ENCODE measurements at regions not wholly inside any gene's neighbourhood (a gene's known extent, or its start where the extent isn't known, plus 50 kb on each side); places are given as distances from the start of the nearest gene placed in this dataset.
"Not testable (repeated sequence)": the region's sequence is repeated elsewhere in the genome, so short reads cannot be mapped to it uniquely, and the experiment has no call there.

GRCh38 chr14:100421756-100422470, 98.8 kb downstream of the SLC25A47 start:
- DNase-seq = no peak

GRCh38 chr14:100422556-100423316, 99.6 kb downstream of the SLC25A47 start:
- DNase-seq = no peak

- DNase-seq = no peak
Measured at GRCh38 chr14:100423317-100424010, 100.3 kb downstream of the SLC25A47 start.

- DNase-seq = no peak
Measured at GRCh38 chr14:100424504-100425428, 101.6 kb downstream of the SLC25A47 start.

DNA sequence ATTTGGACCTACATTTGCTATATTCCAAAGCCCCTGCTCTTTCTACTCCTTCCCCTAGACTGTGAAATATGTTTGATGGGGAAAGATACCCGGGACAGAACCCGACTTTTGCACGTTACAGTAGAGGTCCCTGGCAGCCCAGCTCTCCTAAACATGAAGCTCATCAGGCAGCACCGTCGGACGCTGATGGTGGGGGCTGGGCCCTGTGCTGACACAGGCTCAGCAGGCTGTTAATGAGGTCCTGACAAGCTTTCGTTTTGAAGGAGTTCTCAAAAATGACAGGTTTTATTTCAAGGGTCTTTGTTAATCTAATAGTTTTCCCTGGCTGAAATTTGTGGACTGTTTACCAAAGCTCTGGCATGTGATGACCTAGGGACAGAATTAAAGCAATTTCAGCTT, 102.3 kb downstream of the SLC25A47 start:
- DNase-seq = no peak

DNA sequence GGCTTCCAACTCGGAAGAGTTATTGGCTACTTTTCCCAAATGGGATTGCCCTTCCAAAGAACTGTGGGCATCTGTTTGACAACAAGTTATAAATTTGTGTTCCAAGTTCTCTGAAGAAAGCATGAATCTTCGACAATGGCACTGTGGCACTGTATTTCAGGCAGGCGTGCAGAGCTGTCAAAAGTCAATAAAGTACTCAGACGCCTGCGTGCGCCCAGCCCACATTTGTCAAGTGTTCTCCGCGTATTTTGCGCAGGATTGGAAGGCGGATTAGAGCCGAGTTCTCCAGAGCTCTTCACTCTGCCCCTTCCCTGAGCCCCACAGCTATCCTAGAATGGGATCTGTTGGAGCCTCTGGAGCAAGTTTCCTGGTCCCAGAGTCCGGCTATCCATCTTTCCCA, 103.2 kb downstream of the SLC25A47 start:
- DNase-seq = no peak

GRCh38 chr14:100427166-100427565, 104.0 kb downstream of the SLC25A47 start:
- DNase-seq = no peak

DNA sequence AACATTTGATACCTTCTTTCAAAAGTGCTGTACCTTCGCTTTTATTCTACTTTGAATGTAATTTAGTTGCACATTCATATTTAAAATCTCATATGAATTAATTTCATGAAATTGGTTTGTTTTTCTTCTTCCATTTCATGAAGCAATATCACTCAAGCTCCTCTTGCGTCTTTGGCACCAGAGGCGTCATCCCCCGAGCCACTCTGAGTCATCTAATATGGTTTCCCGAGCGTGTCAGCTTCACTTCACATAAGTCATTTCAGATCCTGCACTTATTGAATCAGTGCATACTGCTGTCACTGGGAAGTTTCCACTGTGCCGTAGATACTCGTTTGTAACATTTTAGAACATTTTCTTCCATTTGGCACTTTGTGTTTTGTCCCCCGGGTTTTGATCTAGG, 105.6 kb downstream of the SLC25A47 start:
- DNase-seq = no peak

DNA sequence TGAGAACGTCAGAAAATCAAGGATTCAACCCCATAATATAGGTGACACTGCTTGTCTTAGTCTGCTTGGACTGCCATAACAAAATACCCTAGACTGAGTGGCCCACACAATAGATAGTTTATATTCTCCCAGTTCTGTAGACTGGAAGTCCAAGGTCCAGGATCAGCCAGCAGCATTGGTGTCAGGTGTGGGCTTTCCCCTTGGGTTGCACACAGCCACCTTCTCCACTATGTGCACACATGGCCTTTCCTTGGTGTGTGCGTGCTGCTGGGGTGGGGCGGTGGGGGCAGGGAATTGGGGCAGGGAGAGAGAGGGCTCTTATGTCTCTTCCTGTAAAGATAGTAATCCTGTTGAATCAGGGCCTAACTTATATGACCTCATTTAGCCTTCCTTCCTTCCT, 106.4 kb downstream of the SLC25A47 start:
- DNase-seq = no peak

- no peak for DNase-seq
Measured at GRCh38 chr14:100430571-100430970, 107.4 kb downstream of the SLC25A47 start.

- not testable (repeated sequence) for DNase-seq
Measured at GRCh38 chr14:100431461-100431860, 108.3 kb downstream of the SLC25A47 start.

DNA sequence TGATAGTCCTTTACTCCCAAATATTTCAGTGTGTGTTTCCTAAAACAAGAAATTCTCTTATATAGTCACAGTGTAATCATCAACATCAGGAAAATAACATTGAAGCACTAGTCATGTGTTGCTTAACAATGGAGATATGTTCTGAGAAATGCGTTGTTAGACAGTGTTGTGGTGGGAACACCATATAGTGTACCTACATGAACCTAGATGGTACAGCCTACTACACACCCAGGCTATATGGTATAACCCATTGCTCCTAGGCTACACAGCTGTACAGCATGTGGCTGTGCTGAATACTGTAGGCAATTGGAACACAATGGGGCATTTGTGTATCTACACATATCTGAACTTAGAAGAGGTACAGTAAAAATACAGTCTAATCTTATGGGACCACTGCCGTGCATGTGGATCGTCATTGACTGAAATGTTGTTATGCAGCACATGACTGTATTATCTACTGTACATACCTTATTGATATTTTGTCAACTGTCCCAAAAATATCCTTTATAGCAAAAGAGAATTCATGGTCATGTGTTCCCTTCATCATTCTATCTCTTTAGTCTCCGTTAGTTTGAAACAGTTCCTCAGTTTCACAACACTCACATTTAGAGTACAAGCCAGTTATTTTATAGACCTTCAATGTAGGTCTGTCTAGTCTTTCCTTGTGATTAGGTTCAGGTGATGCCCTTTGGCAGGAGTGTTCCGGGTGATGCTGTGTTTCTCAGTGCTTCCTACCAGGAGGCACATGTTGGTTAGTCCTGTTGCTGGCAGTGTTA, 109.7 kb downstream of the SLC25A47 start:
- DNase-seq = no peak

GRCh38 chr14:100433428-100433814, 110.3 kb downstream of the SLC25A47 start:
- no peak for DNase-seq

DNA sequence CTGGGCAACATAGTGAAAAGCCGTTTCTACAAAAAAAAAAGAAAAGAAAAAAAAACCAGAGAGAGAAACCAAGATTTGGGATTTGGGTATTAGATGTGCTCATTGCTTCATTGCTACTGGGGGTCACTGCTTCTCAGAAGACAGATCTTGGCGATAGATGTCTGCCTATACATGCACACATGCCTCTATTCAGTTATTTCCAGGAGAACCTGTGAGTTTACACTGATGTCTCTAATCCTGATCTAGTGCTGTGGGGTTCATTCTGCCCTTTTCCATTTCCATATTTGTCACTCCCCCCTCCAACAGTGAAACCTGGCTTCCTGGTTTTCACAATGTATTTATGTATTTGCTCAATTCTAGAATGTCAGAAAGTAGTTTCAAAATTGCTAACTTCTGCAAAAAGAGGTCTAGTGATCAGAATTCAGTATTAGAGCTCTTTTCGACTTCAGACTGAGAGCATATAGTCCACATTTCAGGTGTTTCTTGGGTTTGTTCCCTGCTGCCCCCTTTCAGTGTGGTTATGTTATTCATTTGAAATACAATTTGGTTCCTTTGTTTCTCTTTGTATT, 111.0 kb downstream of the SLC25A47 start:
- DNase-seq = no peak

- no peak for DNase-seq
Measured at GRCh38 chr14:100434911-100435438, 111.8 kb downstream of the SLC25A47 start.

GRCh38 chr14:100435459-100435858, 112.3 kb downstream of the SLC25A47 start:
- no peak for DNase-seq

DNA sequence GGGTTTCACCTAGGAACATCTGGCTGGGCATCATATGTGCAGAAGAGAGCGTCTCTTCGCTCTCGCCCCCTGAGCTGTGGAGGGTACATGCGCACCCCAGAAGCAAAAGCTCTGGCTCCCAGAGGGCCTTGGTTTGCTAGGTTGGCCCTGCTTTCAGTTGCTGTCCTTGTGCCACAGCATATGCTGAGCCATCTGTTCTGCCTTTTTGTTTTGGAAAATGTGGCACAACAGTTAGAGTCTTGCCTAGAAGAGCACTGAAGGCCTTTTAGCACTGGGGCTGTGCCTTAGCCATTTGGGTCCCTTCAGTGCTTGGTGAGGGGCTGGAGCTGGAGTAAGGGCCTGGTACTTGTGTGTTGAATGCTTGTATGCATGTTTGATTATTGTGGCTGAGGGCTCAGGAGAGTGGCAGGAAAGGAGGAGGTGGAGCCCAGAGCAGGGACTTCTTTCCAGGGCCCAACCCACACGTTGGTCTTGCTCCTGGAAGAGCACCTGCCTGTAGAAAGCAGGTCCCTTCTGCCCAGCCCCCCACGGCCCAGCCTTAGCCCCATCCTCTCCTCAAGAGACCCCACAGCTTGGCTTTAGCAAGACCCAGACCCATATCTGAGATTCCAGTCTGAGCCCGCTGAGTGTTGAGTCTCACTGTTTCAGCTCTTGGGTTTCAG, 113.7 kb downstream of the SLC25A47 start:
- DNase-seq = no peak

DNA sequence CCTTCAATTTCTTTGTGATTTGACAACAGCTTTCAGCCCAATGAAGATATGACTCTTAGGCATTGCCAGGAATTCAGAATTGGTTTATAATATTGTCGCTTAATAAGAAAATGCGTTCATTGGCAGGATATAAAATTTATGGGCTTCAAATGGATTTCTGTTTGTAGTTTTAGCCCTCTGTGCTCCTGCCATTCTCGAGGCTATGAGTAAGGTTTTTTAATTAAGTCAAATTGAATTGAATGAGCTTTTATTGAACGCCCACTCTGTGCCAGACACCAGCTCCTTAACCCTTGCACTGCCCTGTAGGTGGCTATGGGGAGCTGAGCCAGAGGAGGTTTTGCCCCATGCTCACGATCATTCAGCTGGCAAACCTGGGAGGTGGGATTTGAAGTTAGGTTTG, 115.1 kb downstream of the SLC25A47 start:
- DNase-seq = no peak

DNA sequence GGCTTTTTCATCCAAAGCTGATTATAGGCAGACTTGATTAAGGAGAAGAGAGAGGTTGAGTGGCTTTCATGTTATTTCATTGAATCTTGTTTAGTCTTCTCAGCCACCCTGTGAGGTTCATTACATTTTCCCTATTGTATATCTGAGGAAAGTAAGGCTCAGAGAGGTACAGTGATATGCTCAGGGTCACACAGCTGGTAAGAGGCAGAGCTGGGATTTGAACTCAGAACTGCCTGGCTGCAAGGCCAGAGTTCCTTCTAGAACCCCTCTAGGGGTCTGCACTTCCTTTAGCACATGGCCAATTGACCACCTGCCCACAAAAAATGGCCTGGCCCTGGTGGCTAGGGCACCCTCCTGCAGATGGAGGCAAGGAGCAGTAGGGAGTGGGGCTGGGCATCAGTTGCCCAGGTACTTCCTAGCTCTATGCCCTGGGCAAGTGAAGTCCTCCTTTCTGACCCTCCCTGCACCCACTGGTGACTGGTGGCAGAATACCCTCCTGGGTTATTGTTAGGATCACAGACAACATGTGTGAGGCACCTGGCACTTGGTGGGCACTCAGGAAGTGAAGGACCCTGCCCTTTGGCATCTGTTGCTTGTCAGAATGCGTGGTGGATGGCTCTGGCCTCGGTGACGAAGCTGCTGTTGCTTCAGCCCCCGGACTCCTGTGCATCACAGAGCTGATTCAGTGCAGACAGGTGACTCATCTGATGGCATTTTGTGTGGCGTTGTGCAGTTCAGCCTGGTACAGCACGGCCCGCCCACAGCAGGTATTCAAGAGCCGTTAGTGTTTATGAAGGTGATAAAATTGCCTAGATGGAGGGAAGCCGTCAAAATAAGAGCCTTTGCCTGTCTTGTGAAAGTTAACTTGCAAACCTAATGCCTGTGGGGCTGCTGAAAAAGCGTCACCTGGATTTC, 115.8 kb downstream of the SLC25A47 start:
- DNase-seq = peak; percentile 92

- no peak for DNase-seq
Measured at GRCh38 chr14:100439781-100440180, 116.6 kb downstream of the SLC25A47 start.
